HG02763 (cell line): ENCODE measurements at regions not wholly inside any gene's neighbourhood (a gene's known extent, or its start where the extent isn't known, plus 50 kb on each side); places are given as distances from the start of the nearest gene placed in this dataset.
"Not testable (repeated sequence)": the region's sequence is repeated elsewhere in the genome, so short reads cannot be mapped to it uniquely, and the experiment has no call there.

Experiments
- ATAC-seq: cut with Tn5 transposase; IDR thresholded peaks from one replicate; pipeline ENCODE4 v1.9.1; 2021; ENCODE audit warnings: mild to moderate bottlenecking, moderate library complexity; ENCODE audit not compliant: unreplicated experiment

DNA sequence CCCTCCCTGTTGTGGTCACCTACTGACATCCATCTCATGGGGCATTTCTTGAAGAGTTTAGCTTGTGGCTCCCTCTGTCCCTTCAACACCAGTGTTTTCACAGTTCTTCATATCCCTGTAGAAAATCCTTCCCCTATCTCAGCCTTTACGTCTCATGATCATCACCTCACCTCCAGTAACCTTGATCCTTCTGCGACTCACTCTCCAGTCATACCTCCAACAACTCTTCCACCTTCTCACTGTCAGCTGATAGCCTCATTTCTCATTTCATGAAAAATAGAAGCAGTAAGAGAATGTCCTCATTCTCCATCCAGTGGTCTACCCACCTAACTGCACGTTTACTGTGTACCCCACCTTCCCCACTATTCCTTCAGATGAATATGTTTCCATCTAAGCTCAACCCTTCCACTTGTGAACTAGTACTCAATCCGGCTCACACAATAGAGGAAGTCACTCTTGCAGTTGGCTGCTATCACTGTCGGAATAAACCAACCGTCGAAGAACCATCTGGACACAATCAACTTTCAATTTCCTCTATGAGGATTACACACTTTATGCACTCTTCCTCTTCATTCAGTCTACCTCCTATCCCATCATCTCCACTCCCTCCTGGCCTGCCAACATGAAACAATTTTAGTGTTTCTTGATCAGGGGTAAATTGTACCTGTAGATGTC lies 256.0 kb downstream of the AHR start:
- ATAC-seq: no peak

DNA sequence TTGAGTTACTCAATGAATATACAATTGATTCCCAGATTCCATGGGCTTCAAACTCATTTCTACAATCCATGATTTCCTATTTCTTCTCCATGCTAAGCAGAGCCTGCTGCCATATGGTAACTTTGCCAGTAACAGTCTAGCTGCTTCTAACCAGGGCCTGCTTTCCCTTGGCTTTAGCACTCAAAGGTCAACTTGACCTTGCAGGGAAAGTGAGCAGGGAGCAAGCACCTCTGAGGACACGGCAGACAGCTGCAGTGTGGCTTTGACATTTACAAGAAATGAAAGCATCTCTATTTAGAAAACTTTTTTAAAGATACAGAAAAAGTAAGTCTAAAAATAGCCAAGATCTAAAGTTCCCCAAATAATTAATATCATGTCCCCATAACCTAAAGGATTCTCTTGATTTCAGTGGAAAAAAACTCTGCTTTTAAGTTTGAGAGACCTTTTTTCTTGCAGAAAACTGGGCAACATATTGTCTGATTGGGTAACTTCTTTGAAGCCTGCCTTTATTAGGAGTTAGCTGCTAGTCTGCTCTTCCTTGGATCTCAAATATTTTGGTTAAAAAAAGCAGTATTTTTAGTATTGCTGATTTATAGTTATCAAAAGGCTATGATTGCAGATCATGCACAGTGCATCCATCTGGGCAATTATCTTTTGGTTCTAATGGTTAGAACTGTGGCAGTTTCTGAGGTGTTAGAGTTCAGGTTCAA lies 257.9 kb downstream of the AHR start:
- ATAC-seq: no peak

DNA sequence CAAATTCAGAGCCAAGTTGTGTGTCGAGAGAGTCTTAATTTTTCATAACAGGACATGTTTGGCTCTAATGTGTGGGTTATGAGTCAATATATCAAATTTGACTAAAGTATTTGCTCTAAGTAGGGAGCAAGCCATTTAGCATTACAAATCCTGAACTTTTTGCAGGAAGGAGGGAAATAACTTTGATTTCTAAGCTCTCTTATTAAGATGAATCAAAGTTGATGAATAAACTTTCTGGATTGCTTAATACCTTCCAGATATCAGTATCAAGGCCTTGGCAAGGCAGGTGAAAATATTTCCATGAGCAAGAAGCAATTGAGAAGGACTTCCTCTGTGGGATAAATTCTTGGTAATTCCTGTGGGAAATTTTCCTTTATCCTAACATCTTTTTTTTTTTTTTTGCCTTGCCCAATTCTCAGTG lies 258.8 kb downstream of the AHR start:
- no peak for ATAC-seq

DNA sequence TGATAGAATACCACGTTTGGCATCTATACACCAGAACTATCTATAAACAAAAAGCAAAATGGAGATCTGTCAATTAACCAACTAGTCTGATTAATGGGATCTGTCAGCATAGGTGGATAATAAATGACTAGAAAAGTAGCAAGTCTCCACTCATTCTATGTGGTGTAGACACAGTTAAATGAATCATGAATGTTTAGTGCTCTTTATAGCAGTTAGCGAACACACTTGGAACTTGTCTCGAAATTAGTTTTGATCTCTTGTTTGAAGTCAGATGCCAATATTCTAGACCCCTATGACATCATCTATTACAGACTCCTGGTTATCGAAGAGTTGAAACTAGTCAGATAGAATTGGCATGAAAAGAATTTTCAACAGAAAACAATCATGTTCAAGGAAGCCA lies 259.7 kb downstream of the AHR start:
- no peak for ATAC-seq

DNA sequence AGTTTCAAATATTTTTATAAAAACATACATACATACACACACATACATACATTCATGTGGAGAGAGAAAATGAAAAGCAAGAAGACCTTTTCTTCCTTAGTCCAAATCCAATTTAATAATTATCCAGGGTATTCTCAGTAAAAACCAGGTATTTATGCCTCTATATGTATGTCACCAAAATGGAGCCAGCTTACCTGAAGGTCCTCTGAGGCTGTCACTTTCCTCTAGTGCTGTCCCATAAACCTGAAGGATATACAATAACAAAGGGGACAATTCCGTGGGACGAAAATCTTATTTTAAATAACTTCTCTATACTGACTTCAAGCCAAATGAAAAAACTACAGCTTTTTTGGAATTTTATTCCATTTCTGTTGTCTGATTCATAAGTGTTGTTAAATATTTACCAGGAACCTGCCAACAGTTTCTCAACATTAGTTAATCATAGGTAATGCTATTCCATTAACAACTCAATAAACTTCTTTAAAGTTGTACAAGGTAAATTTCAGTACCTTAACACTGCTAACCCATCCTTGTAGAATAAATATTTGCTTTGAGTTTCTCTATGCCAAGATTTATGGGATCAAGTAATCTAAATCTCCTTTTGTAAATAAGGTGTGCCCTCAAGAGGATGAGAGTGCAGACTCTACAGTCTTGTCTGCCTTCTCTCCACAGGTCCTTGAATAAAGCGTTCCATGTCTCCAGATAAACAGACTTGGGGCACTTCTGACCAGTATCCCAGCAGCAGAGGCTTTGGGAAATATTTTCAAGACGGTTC lies 260.3 kb downstream of the AHR start:
- no peak for ATAC-seq

DNA sequence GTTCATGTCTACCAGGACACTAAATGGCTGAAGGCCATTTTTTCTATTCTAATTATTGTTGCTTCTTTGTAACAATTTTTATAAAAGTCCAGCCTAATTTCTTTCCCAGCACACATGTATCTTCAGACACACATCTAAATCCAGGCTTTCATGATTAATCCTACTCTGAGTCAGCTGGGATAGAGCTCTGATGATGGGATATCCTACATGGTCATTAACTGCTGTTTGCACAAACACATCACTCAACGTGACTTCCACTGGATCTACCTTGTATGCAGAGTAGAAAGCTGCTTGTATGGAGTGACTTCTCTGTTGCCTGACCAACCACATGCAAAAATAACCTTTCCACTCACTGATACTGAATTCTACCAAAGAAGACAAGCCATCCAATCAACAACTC lies 260.9 kb downstream of the AHR start:
- ATAC-seq: no peak

DNA sequence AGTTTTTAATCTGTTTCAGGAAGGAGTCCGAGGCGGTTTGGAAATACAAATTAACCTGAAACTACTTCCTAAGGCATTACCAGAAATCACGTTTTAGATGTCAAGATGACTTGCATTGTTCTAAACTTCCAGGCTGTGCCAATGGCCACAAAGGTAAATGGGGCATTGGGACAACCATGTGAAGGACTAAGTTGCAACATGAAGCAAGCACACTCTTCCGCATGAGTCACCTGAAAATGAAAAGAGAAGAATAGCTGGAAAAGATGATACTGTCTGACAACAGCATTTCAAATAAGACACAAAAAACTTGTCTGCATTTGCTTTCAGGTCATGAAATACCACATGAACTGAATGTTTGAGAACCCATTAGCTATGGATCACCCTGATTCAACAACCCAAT lies 262.1 kb downstream of the AHR start:
- no peak for ATAC-seq

DNA sequence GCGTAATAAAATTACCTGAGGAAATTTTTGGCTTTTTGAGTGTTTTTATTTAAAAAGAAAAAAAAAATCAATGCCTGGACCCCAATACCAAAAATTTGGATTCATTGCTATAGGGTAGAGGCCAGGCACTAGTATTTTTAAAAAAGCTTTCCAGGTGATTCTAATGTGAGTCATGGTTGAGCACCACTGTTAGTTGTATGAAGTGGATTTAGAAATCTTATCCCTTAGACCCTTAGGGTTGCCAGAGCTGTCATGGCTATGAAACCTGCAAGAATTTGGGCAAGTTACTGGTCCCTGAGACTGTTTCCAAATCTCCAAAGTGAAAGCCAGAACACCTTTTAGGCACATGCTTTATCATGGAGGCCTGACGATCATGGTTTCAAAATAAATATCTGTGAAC lies 262.5 kb downstream of the AHR start:
- no peak for ATAC-seq

DNA sequence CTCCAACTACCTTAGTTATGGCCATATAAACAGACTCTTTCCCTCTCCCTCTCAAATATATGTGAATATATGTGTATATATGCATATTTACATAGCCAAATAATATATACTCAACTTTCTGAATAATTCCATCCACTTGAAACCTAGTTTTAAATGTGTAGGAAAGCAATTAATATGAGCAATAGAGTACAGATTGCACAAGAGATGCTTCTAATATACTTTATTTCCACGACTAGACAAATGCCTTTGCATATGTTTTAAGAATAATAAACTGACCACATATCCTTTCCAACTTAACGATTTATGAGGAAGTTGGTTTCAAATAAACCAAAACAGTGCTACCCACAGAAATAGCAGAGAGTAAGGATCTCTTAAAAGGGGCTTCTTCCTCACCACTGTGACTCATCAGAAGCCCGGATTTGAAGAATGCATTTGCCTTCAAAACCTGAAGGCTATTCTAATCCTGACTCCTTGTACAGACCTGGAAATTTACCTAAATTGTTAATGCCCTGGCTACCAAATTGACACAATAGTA lies 266.3 kb downstream of the AHR start:
- ATAC-seq: no peak

DNA sequence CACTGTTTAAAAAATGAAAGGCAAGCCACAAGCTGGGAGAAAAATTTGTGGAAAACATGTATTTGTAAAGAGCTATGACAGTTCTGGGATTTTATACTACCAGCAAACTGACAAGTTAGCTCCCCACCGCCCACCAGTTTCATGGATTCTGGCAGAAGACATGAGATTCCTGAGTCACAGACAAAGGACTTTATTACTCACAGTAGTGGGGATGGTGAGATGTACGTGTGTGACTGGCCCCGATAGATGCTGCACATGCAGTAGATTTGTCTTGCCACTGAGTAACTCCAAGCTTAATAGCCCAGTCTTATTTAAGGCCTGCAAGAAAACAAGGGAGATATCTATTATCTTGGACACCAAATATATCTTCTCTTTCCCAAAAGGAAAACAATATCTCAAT lies 281.7 kb downstream of the AHR start:
- no peak for ATAC-seq

DNA sequence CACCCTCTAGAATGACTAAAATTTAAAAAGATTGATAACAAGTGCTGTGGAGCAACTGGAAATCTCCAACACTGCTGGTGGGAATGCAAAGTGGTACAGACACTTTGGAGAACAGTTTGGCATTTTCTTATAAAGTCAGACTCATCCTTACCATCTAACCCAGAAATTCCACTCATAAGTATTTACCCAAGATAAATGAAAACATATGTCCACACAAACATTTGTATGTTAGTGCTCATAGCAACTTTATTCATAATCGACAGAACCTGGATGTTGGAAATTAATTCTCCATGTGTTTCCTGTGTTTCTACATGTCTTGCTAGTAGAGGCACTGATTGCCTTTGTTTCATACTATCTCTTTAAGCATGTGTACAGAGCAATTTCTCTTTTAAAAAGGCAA lies 282.4 kb downstream of the AHR start:
- ATAC-seq: no peak

DNA sequence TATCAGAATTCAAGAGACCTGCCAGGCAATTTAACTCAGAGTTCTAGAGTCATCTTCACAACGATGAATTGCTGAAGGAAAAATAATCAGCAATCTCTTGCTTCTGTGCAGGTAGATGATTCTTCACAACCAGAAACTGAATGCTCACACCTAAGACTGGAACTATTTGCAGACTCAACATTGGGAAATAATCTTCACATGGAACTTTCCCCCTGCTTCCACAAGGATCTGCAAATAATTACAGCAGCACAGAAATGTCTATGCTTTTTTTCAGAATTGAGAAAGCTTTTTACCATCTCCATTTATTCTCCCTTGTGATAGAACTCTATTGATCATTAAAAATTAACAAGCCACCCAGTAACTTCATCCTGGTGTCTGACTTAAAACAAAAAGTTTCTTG lies 282.8 kb downstream of the AHR start:
- no peak for ATAC-seq

DNA sequence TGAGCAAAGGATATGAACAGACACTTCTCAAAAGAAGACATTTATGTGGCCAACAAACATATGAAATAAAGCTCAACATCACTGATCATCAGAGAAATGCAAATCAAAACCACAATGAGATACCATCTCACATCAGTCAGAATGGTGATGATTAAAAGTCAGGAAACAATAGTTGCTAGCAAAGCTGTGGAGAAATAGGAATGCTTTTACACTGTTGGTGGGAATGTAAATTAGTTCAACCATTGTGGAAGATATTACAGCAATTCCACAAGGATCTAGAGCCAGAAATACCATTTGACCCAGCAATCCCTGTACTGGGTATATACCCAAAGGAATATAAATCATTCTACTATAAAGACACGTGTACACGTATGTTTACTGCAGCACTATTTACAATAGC lies 284.2 kb downstream of the AHR start:
- not testable (repeated sequence) for ATAC-seq

DNA sequence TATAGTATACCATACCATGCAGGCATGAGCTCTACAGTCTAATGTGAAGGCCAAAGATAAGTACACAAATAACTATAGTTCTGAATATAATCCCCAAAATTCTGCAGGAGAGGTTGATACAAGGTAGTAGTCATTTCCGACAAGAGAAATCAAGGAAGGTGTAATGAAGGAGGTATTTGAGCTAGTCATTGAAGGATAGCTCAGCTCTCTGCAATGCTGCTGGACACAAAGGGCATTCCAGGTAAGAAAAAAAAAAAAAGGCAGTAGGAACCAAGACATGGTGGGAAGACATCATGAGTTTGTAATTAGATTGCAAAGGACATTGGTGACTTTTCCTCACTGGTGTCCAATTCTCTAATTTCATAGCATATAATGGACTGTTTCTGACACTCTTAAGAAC lies 285.3 kb downstream of the AHR start:
- ATAC-seq: no peak

DNA sequence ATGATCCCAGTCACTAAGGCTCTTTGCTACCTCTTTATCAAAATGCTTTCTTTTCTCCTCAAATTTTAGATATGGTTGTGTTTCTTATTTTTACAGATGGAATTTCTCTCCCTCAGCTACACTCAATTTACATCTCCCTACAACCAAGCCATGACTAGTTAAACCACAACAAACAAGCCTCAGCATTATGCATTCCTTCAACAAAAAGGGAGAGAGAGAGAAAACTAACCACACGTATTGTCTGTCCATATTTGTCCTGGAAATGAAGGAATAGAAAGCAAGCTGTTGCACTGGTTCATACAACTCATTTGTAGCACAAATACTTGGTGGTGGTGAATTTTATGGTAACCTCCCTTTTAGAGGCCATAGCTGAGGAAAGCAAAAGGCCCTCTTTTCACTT lies 286.4 kb downstream of the AHR start:
- no peak for ATAC-seq

DNA sequence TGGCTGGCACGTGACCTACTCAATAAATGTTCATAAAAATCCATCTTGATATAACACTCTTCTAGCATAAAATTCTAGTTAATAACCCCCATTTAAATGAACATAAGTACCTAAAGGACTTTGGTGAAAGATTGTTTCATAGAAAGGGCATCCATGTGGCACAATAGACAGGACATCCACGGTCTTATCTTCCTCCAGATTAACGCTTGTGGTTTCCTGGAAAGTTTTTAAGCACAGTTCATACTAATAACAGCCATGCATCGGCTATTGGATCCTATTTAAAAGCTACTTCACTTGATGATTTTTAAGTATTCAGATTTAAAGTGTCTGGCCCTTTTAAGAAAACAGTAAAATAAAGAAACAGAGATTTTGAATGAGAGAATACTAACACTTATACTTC lies 288.3 kb downstream of the AHR start:
- ATAC-seq: no peak

DNA sequence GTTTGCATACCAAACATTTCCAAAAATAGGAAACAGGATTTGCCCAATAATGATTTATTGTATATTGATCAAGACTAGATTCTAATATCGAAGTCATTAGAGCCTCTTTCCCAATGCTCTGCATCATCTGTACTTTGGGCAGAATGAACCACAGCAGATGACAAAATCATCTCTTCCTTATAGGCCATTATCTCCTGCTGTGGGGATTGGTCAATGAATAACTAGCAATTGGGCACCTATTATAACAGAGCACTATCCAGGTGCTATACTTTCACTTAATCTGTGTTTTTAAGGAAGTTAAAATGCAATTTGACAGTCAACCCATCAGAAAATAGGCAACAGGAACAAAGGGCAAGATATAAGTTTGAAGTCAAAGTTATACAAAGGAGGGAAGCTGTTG lies 290.3 kb downstream of the AHR start:
- ATAC-seq: no peak

DNA sequence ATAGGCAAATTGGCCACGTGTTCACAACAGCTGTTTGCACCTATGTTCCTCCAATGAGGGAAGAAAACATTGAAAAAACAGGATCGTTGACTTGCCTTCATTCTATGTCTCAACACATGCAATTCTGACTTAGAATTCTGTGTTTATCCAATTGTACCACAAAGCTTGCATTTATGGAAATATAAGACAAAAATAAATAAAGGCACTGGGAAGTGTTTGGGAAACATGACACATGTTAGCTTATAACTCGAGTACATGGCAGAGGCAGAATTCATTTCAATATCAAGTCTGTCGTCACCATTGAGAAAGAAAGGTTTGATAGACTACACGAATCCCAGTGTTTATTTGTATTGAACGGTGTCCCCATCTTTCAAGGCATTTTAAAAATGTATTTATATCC lies 291.2 kb downstream of the AHR start:
- no peak for ATAC-seq

DNA sequence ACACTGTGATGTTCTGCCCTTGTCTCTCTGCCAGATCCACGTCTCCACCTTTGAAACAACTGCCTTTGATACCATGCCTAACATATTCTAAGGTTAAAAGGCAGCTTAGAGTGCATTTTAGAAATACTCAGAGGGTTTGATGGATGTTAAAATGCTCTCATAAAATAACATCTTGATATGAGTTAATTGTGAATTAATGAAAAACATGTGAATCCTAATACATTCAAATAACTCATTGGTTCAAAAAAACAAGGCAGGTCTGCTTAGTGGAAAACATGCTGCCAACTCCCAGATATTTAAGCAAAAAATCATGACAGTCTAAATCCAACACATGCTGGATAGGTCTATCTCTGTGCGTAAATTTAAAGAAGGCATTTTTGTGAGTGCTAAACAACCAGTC lies 291.8 kb downstream of the AHR start:
- ATAC-seq: no peak

DNA sequence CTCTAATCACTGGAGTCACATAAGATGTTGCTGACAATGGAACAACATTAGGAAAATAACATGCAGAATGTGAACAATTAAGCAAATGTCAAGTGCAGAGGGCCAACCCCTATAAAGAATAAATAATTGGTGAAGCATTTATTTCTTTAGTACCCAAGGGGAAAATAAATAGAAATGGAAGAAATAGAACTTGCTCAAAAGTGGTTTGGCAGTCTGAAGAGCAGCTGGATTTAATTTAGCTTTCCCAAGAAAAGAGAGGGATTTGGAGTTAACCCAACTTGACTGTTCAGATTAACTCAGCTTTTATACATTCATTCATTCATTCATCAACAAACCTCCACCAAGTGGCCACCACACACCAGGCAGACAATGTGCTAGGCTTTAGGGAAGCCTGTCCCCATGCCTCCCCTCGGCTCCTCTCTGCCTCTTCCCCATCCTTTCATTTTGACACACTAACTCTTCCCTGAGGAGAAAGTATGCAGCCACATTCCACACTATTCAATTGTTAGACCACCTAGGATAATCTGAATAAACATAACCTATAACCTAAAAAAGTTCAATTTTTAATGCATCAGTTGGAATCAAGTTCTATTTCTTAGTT lies 295.5 kb downstream of the AHR start:
- ATAC-seq: no peak

DNA sequence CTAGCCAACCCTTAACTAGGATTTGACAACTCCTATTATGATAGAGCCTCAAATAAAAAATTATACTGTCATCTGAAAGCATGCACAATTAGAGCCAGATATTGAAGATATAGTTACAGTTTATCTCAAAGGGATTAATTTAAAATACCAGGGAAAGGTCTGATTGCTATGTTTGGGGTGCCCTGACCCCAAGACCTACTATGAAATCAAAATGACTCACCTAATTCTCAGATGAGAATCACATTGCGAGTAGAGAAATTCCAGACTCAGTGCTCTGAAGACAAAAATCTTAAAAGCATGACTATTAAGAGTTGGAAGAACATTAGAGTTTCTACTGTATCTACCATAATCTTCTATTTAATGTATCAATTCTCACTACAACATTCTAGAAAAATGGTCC lies 297.1 kb downstream of the AHR start:
- ATAC-seq: no peak
